ENCODE measurements at regions not wholly inside any gene's neighbourhood (a gene's known extent, or its start where the extent isn't known, plus 50 kb on each side); places are given as distances from the start of the nearest gene placed in this dataset.
"Not testable (repeated sequence)": the region's sequence is repeated elsewhere in the genome, so short reads cannot be mapped to it uniquely, and the experiment has no call there.

GRCh38 chr7:75201606-75202079, 109.3 kb downstream of the GTF2IRD2B start:
- intact Hi-C loops (cut with DNase I; ENCODE audit: low total_unique reads); H3K27me3 ChIP-seq; DNase-seq; H3K4me3 ChIP-seq; H3K9me3 ChIP-seq; H3K27ac ChIP-seq; H3K36me3 ChIP-seq; H3K4me1 ChIP-seq: not testable (repeated sequence)

- H3K27me3 ChIP-seq; H3K27ac ChIP-seq; intact Hi-C loops (cut with DNase I; ENCODE audit: low total_unique reads); H3K4me1 ChIP-seq; H3K36me3 ChIP-seq; DNase-seq; H3K9me3 ChIP-seq; H3K4me3 ChIP-seq: not testable (repeated sequence)
These were observed 113.1 kb downstream of the GTF2IRD2B start for GRCh38 chr7:75205367-75206085.

DNA sequence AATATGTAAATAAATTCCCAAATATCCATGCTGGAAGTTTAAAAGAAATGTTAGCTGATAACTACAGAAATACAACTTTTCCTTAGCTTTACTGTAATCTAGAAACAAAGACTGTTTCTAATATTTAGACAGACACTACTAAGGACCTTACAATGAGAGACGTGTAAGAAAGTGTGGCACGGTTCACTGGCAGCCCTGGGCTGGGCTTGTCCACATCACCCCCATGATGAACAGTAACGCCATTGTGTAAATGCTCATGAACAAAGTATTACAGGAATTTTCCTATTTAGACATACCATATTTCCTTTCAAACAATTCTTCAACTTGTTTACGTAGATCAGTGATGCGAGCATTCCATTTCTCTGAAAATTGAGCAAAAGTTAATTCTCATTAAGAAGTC, 123.1 kb downstream of the GTF2IRD2B start:
- H3K9me3 ChIP-seq; H3K4me3 ChIP-seq; DNase-seq; intact Hi-C loops (cut with DNase I; ENCODE audit: low total_unique reads); H3K27ac ChIP-seq; H3K27me3 ChIP-seq; H3K36me3 ChIP-seq; H3K4me1 ChIP-seq: not testable (repeated sequence)

DNA sequence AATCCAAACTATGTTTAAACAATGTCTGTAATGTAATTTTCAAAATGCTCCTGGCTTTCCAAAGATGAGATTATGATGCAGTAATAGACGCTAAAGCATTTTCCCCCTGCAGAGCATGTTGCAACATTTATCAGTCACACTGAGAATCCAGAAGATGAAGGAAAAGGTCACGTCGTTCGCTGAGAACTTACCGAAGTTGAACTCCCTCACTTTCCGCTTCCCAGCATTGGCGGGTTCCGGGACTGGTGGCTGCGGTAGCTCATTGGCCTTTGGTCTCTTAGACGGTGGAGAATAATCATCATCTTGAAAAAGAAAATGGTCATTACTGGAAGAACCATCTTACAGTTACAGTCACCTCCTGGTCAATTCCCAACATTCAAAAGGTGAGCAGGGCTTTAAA, 124.6 kb downstream of the GTF2IRD2B start:
- H3K36me3 ChIP-seq; intact Hi-C loops (cut with DNase I; ENCODE audit: low total_unique reads); H3K27ac ChIP-seq; DNase-seq; H3K4me1 ChIP-seq; H3K4me3 ChIP-seq; H3K27me3 ChIP-seq; H3K9me3 ChIP-seq: not testable (repeated sequence)

GRCh38 chr7:75226102-75226501, 133.7 kb downstream of the GTF2IRD2B start:
- intact Hi-C loops (cut with DNase I; ENCODE audit: low total_unique reads); H3K4me3 ChIP-seq; H3K27ac ChIP-seq; H3K27me3 ChIP-seq; H3K4me1 ChIP-seq; DNase-seq; H3K36me3 ChIP-seq; H3K9me3 ChIP-seq: not testable (repeated sequence)

DNA sequence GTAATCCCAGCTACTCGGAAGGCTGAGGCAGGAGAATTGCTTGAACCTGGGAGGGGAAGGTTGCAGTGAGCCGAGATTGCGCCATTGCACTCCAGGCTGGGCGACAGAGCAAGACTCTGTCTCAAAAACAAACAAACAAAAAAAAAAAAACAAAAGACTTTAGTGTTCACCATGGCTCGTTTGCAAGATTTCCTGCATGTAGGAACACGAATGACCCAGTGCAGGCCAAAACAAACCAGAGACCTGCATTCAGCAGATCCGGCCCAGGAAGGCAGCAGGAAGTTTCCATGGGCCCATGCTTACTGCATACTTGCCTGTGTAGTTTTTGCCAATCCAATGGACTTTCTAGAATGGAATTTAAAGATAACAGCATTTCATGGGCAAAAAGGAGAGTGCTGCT, 137.2 kb downstream of the GTF2IRD2B start:
- H3K27me3 ChIP-seq; H3K4me3 ChIP-seq; H3K9me3 ChIP-seq; DNase-seq; H3K27ac ChIP-seq; H3K36me3 ChIP-seq; H3K4me1 ChIP-seq; intact Hi-C loops (cut with DNase I; ENCODE audit: low total_unique reads): not testable (repeated sequence)

GRCh38 chr7:75230558-75230957, 138.2 kb downstream of the GTF2IRD2B start:
- H3K36me3 ChIP-seq; H3K27me3 ChIP-seq; intact Hi-C loops (cut with DNase I; ENCODE audit: low total_unique reads): not testable (repeated sequence)

DNA sequence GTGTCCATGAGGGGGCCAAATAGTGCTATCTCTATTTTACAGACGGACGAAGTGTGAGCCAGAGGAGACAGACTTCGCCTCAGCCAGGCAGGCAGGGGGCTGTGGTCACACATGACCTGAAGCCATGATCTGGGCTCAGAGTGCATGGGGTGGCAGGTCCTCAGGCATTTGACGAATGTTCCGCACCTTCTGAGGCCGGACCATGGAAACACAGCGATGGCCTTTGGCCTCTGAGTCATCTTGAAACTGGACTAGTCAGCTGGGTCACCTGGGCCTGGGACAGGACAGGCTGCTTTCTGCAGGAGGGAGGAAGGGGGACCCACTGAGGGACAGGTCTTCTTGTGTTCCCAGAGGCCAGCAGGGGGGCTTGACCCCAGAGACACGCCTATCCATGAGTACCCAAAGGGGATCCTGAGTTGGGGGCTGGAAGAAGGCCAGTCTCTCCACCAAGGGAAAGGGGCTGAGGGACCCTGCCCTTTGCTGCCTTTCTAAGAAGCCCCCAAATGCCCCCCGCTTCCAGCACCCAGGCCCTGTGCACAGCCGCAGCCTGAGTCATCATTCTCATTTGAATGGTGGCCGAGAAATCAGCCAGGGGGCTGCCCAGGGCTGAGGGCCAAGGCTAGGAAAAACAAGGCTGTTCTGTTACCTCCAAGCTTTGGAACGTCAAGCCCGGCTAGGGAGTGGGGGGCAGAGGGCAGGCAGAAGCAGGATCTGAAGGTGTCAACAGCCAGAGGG, 142.9 kb downstream of the GTF2IRD2B start:
- H3K4me1 ChIP-seq; DNase-seq; H3K36me3 ChIP-seq; H3K27ac ChIP-seq; H3K4me3 ChIP-seq; intact Hi-C loops (cut with DNase I; ENCODE audit: low total_unique reads); H3K9me3 ChIP-seq; H3K27me3 ChIP-seq: not testable (repeated sequence)

More at GRCh38 chr7:75230558-75230957, 138.2 kb downstream of the GTF2IRD2B start:
- DNase-seq, H3K4me3 ChIP-seq, H3K27ac ChIP-seq, H3K9me3 ChIP-seq, H3K4me1 ChIP-seq: not testable (repeated sequence)

- H3K27me3 ChIP-seq; H3K4me3 ChIP-seq; intact Hi-C loops (cut with DNase I; ENCODE audit: low total_unique reads); H3K4me1 ChIP-seq; H3K9me3 ChIP-seq; H3K27ac ChIP-seq; H3K36me3 ChIP-seq; DNase-seq: not testable (repeated sequence)
These were observed 143.4 kb downstream of the GTF2IRD2B start for GRCh38 chr7:75235827-75236167.
